ENCODE measurements at regions not wholly inside any gene's neighbourhood (a gene's known extent, or its start where the extent isn't known, plus 50 kb on each side); places are given as distances from the start of the nearest gene placed in this dataset.
A peak's percentile ranks its signal among the peaks of the same experiment; 100 is the strongest.

DNA sequence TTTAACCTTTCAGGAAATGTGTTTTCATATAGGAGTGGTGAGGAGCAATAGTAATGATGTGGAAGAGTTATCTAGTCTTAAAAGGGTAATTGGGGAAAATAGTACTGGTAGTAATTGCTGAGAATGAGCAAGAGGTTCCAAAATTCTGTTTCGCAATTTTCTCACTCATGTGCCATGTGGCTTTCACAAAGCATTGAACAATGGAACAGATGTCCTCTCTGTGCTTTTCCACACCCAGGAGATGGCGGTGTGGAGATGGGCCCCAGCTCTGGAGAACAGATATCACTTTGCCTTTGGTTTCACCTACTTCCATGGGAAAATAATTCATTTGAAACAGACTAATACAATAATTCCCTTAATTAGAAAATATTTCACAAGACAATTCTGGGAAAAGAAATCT lies 170.0 kb upstream of the SLC10A2 start:
- TF ChIP-seq, protein P1, sequence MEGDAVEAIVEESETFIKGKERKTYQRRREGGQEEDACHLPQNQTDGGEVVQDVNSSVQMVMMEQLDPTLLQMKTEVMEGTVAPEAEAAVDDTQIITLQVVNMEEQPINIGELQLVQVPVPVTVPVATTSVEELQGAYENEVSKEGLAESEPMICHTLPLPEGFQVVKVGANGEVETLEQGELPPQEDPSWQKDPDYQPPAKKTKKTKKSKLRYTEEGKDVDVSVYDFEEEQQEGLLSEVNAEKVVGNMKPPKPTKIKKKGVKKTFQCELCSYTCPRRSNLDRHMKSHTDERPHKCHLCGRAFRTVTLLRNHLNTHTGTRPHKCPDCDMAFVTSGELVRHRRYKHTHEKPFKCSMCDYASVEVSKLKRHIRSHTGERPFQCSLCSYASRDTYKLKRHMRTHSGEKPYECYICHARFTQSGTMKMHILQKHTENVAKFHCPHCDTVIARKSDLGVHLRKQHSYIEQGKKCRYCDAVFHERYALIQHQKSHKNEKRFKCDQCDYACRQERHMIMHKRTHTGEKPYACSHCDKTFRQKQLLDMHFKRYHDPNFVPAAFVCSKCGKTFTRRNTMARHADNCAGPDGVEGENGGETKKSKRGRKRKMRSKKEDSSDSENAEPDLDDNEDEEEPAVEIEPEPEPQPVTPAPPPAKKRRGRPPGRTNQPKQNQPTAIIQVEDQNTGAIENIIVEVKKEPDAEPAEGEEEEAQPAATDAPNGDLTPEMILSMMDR (conservative IDR thresholded peaks at IDR 0.05 in 1 of 2, IDR thresholded peaks at IDR 0.05 in 1 of 2; ENCODE audit: extremely low read depth in 1 of 2, insufficient read depth in 1 of 2, low read depth in 1 of 2, low read length in 2 of 2) = peak; percentile 17 to 49
- TF ChIP-seq EZH2 (IDR thresholded peaks at IDR 0.05; ENCODE audit: borderline replicate concordance, low read length) = no peak

All from mammary epithelial cell (primary cell).